ENCODE measurements at regions not wholly inside any gene's neighbourhood (a gene's known extent, or its start where the extent isn't known, plus 50 kb on each side); places are given as distances from the start of the nearest gene placed in this dataset.

- H3K27ac ChIP-seq: no peak overlapping the region
- TF ChIP-seq CTCF (IDR thresholded peaks at IDR 0.05): no peak
These were observed 1076.1 kb upstream of the ADGRB3 start for GRCh38 chr6:67558985-67559384.

GRCh38 chr6:67544851-67545452 is 1090.1 kb upstream of the ADGRB3 start:
- no peaks in the 10 kb centered on the region for H3K27me3 ChIP-seq
- no peak overlapping the region for H3K27ac ChIP-seq
- peaks cover 0 to 18% of the 10 kb centered on the region in 2 donors for H3K9me3 ChIP-seq
- H3K4me3 ChIP-seq: no peak overlapping the region
- DNase-seq (ENCODE audit: low spot score): no peak
- no peaks in the 10 kb centered on the region for H3K4me1 ChIP-seq
- TF ChIP-seq CTCF (IDR thresholded peaks at IDR 0.05): no peak
- no peaks in the 10 kb centered on the region for H3K36me3 ChIP-seq

More at GRCh38 chr6:67558985-67559384, 1076.1 kb upstream of the ADGRB3 start:
- H3K4me3 ChIP-seq: no peak overlapping the region
- no peaks in the 10 kb centered on the region for H3K27me3 ChIP-seq
- DNase-seq (ENCODE audit: low spot score): no peak
- H3K4me1 ChIP-seq: no peaks in the 10 kb centered on the region
- no peaks in the 10 kb centered on the region for H3K9me3 ChIP-seq
- H3K36me3 ChIP-seq: no peaks in the 10 kb centered on the region

GRCh38 chr6:67541586-67541985 is 1093.5 kb upstream of the ADGRB3 start:
- no peaks in the 10 kb centered on the region for H3K36me3 ChIP-seq
- no peaks in the 10 kb centered on the region for H3K27me3 ChIP-seq
- H3K9me3 ChIP-seq: peaks cover 0 to 18% of the 10 kb centered on the region in 2 donors
- H3K4me3 ChIP-seq: no peak overlapping the region
- no peaks in the 10 kb centered on the region for H3K4me1 ChIP-seq
- no peak for DNase-seq (ENCODE audit: low spot score)
- H3K27ac ChIP-seq: no peak overlapping the region
- TF ChIP-seq CTCF (IDR thresholded peaks at IDR 0.05): no peak

GRCh38 chr6:67538032-67538431 is 1097.0 kb upstream of the ADGRB3 start:
- Histone ChIP-seq H3K36me3 (no peaks in the 10 kb centered on the region), H3K27ac (no peak overlapping the region), H3K4me3 (no peak overlapping the region), H3K4me1 (no peaks in the 10 kb centered on the region), H3K27me3 (no peaks in the 10 kb centered on the region), H3K9me3 (no peaks in the 10 kb centered on the region)
- TF ChIP-seq CTCF (IDR thresholded peaks at IDR 0.05): no peak
- no peak for DNase-seq (ENCODE audit: low spot score)

- Histone ChIP-seq H3K27ac (no peak overlapping the region), H3K4me3 (no peak overlapping the region), H3K9me3 (no peaks in the 10 kb centered on the region), H3K27me3 (no peaks in the 10 kb centered on the region), H3K4me1 (no peaks in the 10 kb centered on the region), H3K36me3 (no peaks in the 10 kb centered on the region)
- no peak for TF ChIP-seq CTCF (IDR thresholded peaks at IDR 0.05)
- no peak for DNase-seq (ENCODE audit: low spot score)
These were observed 1099.1 kb upstream of the ADGRB3 start for GRCh38 chr6:67535946-67536345.

GRCh38 chr6:67506352-67506751 is 1128.7 kb upstream of the ADGRB3 start:
- DNase-seq (ENCODE audit: low spot score): no peak
- Histone ChIP-seq H3K4me3 (no peak overlapping the region), H3K27ac (no peak overlapping the region), H3K27me3 (no peaks in the 10 kb centered on the region), H3K4me1 (no peaks in the 10 kb centered on the region), H3K36me3 (no peaks in the 10 kb centered on the region), H3K9me3 (no peaks in the 10 kb centered on the region)
- TF ChIP-seq CTCF (IDR thresholded peaks at IDR 0.05): no peak

Measured in right atrium auricular region (tissue), 2 donors.